Mesothelial cell of epicardium (in vitro differentiated cells): ENCODE measurements at regions not wholly inside any gene's neighbourhood (a gene's known extent, or its start where the extent isn't known, plus 50 kb on each side); places are given as distances from the start of the nearest gene placed in this dataset.
A peak's percentile ranks its signal among the peaks of the same experiment; 100 is the strongest.

Experiments used
- DNase-seq, 2 experiments: peaks; one replicate each; pipeline ENCODE4 v3.0.0; 2021; ENCODE audit warnings: low spot score in 2 of 2; ENCODE audit not compliant: unreplicated experiment in 2 of 2
- H3K27ac Mint-ChIP-seq: 2 replicates; pipeline ENCODE4 v1.8.0; 2021; ENCODE audit warnings: mixed read lengths
- H3K27me3 Mint-ChIP-seq: 2 replicates; pipeline ENCODE4 v1.8.0; 2021; ENCODE audit warnings: low read depth, mixed read lengths
- H3K36me3 Mint-ChIP-seq: 2 replicates; pipeline ENCODE4 v1.8.0; 2021; ENCODE audit warnings: mixed read lengths
- H3K4me1 Mint-ChIP-seq: 2 replicates; pipeline ENCODE4 v1.8.0; 2021; ENCODE audit warnings: mixed read lengths
- H3K4me3 Mint-ChIP-seq: 2 replicates; pipeline ENCODE4 v1.8.0; 2021; ENCODE audit warnings: mild to moderate bottlenecking, moderate library complexity, mixed read lengths
- H3K9me3 Mint-ChIP-seq: 2 replicates; pipeline ENCODE4 v1.8.0; 2021; ENCODE audit warnings: mixed read lengths
- CTCF ChIP-seq: fragments of 200-600 bp; sonication (generic); IDR thresholded peaks from one replicate; pipeline ENCODE4 v1.5.0; 2021; ENCODE audit warnings: antibody characterized with exemption; ENCODE audit not compliant: unreplicated experiment

GRCh38 chr7:42625421-42625820 lies 286.4 kb downstream of the C7orf25 start:
- H3K27ac Mint-ChIP-seq = no peak overlapping the region
- H3K4me1 Mint-ChIP-seq = peaks cover 13% of the 10 kb centered on the region
- no peak overlapping the region for H3K4me3 Mint-ChIP-seq
- no peaks in the 10 kb centered on the region for H3K36me3 Mint-ChIP-seq
- DNase-seq = no peak
- H3K9me3 Mint-ChIP-seq = peaks cover 3% of the 10 kb centered on the region
- TF ChIP-seq CTCF = no peak
- no peaks in the 10 kb centered on the region for H3K27me3 Mint-ChIP-seq

- no peak for TF ChIP-seq CTCF
- Mint-ChIP-seq H3K9me3 (peaks cover 3% of the 10 kb centered on the region), H3K27ac (no peak overlapping the region), H3K36me3 (no peaks in the 10 kb centered on the region), H3K4me3 (no peak overlapping the region), H3K4me1 (peaks cover 20% of the 10 kb centered on the region), H3K27me3 (no peaks in the 10 kb centered on the region)
- no peak for DNase-seq
These were observed 287.4 kb downstream of the C7orf25 start for GRCh38 chr7:42624471-42624870.

GRCh38 chr7:42621543-42622219 lies 290.2 kb downstream of the C7orf25 start:
- H3K9me3 Mint-ChIP-seq = no peaks in the 10 kb centered on the region
- H3K36me3 Mint-ChIP-seq = no peaks in the 10 kb centered on the region

GRCh38 chr7:42618651-42619360 lies 293.1 kb downstream of the C7orf25 start:
- Mint-ChIP-seq H3K4me1 (peaks cover 52% of the 10 kb centered on the region), H3K9me3 (no peaks in the 10 kb centered on the region), H3K4me3 (no peak overlapping the region), H3K27ac (no peak overlapping the region), H3K36me3 (no peaks in the 10 kb centered on the region), H3K27me3 (no peaks in the 10 kb centered on the region)
- no peak for TF ChIP-seq CTCF
- no peak for DNase-seq

More at GRCh38 chr7:42621543-42622219, 290.2 kb downstream of the C7orf25 start:
- DNase-seq = no peak
- no peak for TF ChIP-seq CTCF
- peaks cover 48% of the 10 kb centered on the region for H3K4me1 Mint-ChIP-seq
- peak overlapping the region; percentile 78 for H3K27ac Mint-ChIP-seq
- H3K27me3 Mint-ChIP-seq = no peaks in the 10 kb centered on the region
- H3K4me3 Mint-ChIP-seq = no peak overlapping the region

- no peak overlapping the region for H3K4me3 Mint-ChIP-seq
- no peak for TF ChIP-seq CTCF
- no peaks in the 10 kb centered on the region for H3K36me3 Mint-ChIP-seq
- no peaks in the 10 kb centered on the region for H3K27me3 Mint-ChIP-seq
- DNase-seq = no peak
- H3K4me1 Mint-ChIP-seq = peaks cover 52% of the 10 kb centered on the region
- peak overlapping the region; percentile 27 for H3K27ac Mint-ChIP-seq
- H3K9me3 Mint-ChIP-seq = no peaks in the 10 kb centered on the region
These were observed 293.9 kb downstream of the C7orf25 start for GRCh38 chr7:42617806-42618457.
